ENCODE measurements at regions not wholly inside any gene's neighbourhood (a gene's known extent, or its start where the extent isn't known, plus 50 kb on each side); places are given as distances from the start of the nearest gene placed in this dataset.

DNA sequence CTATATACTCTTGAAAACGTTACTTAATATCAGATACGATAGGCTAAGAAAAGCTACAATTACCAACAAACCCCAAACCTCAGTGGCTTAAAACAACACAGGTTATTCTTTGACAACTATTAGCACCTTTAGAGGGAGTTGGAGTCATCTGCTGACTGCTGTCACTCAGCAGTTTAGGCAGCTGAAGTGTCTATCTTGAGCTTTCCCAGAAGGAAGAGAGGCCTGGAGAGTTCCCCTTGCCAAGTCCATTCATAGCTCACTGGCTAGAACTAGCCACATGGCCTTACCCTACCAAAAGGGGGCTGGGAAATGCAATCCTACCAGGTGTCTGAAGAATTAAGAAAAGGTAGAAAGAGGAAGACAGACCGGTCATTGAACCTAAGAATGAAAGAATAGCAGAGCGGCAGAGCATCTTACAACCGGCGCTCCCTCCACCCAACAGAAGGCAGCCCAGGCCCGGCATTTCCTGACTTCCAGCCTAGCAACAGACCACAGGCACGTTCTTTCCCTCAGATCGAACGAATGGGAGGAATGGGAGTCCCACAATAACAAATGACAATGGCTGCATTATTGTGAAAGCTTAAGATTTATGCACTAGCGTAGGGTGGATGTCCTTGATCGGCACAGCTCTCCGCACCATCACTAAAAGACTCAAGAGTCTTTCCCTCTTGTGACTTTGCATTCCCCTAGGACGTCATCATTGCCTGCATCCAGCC is 211.2 kb upstream of the CTAGE1 start:
- intact Hi-C loops (cut with DNase I), result no loop called here
- no peaks in the 10 kb centered on the region for H3K27me3 ChIP-seq
- no peak overlapping the region for H3K9ac ChIP-seq (ENCODE audit: low read depth in 2 of 2, low read length in 2 of 2)
- no peak for DNase-seq
- H3K9me3 ChIP-seq, result no peaks in the 10 kb centered on the region
- TF ChIP-seq, protein P1, sequence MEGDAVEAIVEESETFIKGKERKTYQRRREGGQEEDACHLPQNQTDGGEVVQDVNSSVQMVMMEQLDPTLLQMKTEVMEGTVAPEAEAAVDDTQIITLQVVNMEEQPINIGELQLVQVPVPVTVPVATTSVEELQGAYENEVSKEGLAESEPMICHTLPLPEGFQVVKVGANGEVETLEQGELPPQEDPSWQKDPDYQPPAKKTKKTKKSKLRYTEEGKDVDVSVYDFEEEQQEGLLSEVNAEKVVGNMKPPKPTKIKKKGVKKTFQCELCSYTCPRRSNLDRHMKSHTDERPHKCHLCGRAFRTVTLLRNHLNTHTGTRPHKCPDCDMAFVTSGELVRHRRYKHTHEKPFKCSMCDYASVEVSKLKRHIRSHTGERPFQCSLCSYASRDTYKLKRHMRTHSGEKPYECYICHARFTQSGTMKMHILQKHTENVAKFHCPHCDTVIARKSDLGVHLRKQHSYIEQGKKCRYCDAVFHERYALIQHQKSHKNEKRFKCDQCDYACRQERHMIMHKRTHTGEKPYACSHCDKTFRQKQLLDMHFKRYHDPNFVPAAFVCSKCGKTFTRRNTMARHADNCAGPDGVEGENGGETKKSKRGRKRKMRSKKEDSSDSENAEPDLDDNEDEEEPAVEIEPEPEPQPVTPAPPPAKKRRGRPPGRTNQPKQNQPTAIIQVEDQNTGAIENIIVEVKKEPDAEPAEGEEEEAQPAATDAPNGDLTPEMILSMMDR (IDR thresholded peaks at IDR 0.05), result no peak
- no peaks in the 10 kb centered on the region for H3K36me3 ChIP-seq
- H3K4me3 ChIP-seq, result no peak overlapping the region
- no peaks in the 10 kb centered on the region for H3K4me1 ChIP-seq
- H3K27ac ChIP-seq, result no peak overlapping the region

GRCh38 chr18:22630980-22631379 is 213.3 kb upstream of the CTAGE1 start:
- Histone ChIP-seq H3K4me1 (no peaks in the 10 kb centered on the region), H3K9ac (ENCODE audit: low read depth in 2 of 2, low read length in 2 of 2) (no peak overlapping the region), H3K27me3 (no peaks in the 10 kb centered on the region), H3K36me3 (no peaks in the 10 kb centered on the region), H3K9me3 (no peaks in the 10 kb centered on the region), H3K4me3 (no peak overlapping the region), H3K27ac (no peak overlapping the region)
- DNase-seq, result no peak
- TF ChIP-seq, protein P1 (IDR thresholded peaks at IDR 0.05), result no peak
- intact Hi-C loops (cut with DNase I), result no loop called here

GRCh38 chr18:22632191-22632590 is 214.5 kb upstream of the CTAGE1 start:
- no peaks in the 10 kb centered on the region for H3K36me3 ChIP-seq
- no peaks in the 10 kb centered on the region for H3K9me3 ChIP-seq
- no peak for DNase-seq
- intact Hi-C loops (cut with DNase I), result no loop called here
- TF ChIP-seq, protein P1 (IDR thresholded peaks at IDR 0.05), result no peak
- H3K4me1 ChIP-seq, result no peaks in the 10 kb centered on the region
- no peak overlapping the region for H3K9ac ChIP-seq (ENCODE audit: low read depth in 2 of 2, low read length in 2 of 2)
- H3K27me3 ChIP-seq, result no peaks in the 10 kb centered on the region
- H3K4me3 ChIP-seq, result no peak overlapping the region
- no peak overlapping the region for H3K27ac ChIP-seq

GRCh38 chr18:22634464-22634863 is 216.7 kb upstream of the CTAGE1 start:
- Histone ChIP-seq H3K27me3 (no peaks in the 10 kb centered on the region), H3K4me1 (no peaks in the 10 kb centered on the region), H3K27ac (no peak overlapping the region), H3K9me3 (no peaks in the 10 kb centered on the region), H3K9ac (ENCODE audit: low read depth in 2 of 2, low read length in 2 of 2) (no peak overlapping the region), H3K36me3 (no peaks in the 10 kb centered on the region), H3K4me3 (no peak overlapping the region)
- intact Hi-C loops (cut with DNase I), result no loop called here
- TF ChIP-seq, protein P1 (IDR thresholded peaks at IDR 0.05), result no peak
- no peak for DNase-seq

DNA sequence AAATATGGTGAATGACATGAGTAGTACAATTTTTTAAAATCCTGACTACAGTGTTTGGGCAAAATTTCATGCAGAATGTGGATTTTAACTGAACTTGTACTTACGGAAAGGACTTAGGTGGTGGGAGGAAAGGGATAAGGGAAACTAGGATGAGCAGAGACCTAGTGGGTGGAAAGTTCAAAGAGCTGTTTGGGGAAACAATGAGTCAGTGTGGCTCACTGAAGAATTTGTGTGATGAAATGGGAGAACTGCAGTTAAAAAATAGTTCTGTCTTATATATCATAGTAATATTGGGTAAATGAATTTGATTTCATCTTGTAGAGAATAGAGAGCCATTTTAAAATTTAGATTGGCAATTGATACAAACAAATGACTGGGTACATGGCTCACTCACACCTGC is 220.1 kb upstream of the CTAGE1 start:
- Histone ChIP-seq H3K9me3 (no peaks in the 10 kb centered on the region), H3K4me3 (no peak overlapping the region), H3K27me3 (no peaks in the 10 kb centered on the region), H3K4me1 (no peaks in the 10 kb centered on the region), H3K9ac (ENCODE audit: low read depth in 2 of 2, low read length in 2 of 2) (no peak overlapping the region), H3K36me3 (no peaks in the 10 kb centered on the region), H3K27ac (no peak overlapping the region)
- TF ChIP-seq, protein P1 (IDR thresholded peaks at IDR 0.05), result no peak
- no peak for DNase-seq
- intact Hi-C loops (cut with DNase I), result no loop called here

All from colonic mucosa (tissue), 4 donors.